ENCODE measurements at regions not wholly inside any gene's neighbourhood (a gene's known extent, or its start where the extent isn't known, plus 50 kb on each side); places are given as distances from the start of the nearest gene placed in this dataset.

GRCh38 chr10:9188022-9188810 is 1133.7 kb downstream of the GATA3 start:
- Histone ChIP-seq H3K27me3 (ENCODE audit: low read depth) (peaks cover 8% of the 10 kb centered on the region), H3K4me1 (no peaks in the 10 kb centered on the region), H3K4me3 (no peak overlapping the region), H3K27ac (no peak overlapping the region), H3K36me3 (no peaks in the 10 kb centered on the region), H3K9me3 (no peaks in the 10 kb centered on the region)
- ATAC-seq (no peak), DNase-seq (no peak)
- TF ChIP-seq, protein P1, sequence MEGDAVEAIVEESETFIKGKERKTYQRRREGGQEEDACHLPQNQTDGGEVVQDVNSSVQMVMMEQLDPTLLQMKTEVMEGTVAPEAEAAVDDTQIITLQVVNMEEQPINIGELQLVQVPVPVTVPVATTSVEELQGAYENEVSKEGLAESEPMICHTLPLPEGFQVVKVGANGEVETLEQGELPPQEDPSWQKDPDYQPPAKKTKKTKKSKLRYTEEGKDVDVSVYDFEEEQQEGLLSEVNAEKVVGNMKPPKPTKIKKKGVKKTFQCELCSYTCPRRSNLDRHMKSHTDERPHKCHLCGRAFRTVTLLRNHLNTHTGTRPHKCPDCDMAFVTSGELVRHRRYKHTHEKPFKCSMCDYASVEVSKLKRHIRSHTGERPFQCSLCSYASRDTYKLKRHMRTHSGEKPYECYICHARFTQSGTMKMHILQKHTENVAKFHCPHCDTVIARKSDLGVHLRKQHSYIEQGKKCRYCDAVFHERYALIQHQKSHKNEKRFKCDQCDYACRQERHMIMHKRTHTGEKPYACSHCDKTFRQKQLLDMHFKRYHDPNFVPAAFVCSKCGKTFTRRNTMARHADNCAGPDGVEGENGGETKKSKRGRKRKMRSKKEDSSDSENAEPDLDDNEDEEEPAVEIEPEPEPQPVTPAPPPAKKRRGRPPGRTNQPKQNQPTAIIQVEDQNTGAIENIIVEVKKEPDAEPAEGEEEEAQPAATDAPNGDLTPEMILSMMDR (IDR thresholded peaks at IDR 0.05): no peak
- intact Hi-C loops (cut with DNase I): no loop called here

GRCh38 chr10:9189448-9189847 is 1135.0 kb downstream of the GATA3 start:
- Histone ChIP-seq H3K4me3 (no peak overlapping the region), H3K36me3 (no peaks in the 10 kb centered on the region), H3K27ac (no peak overlapping the region), H3K4me1 (no peaks in the 10 kb centered on the region), H3K9me3 (no peaks in the 10 kb centered on the region), H3K27me3 (ENCODE audit: low read depth) (peaks cover 8% of the 10 kb centered on the region)
- no peak for DNase-seq
- intact Hi-C loops (cut with DNase I): no loop called here
- TF ChIP-seq, protein P1 (IDR thresholded peaks at IDR 0.05): no peak
- no peak for ATAC-seq

DNA sequence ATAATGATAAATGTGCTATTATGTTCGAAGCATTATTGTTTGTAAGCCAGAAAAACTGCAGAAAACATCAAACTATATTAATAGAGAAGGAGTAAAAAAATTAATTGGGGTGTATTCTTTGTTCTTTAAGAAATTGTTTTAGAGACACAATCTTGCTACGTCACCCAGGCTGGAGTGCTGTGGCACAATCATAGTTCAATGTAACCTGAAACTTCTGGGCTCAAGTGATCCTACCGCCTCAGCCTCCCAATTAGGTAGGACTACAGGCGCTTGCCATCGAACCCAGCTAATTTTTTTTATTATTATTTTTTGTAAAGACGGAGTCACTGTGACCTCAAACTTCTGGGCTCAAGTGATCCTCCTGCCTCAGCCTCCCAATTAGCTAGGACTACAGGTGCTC is 1138.6 kb downstream of the GATA3 start:
- Histone ChIP-seq H3K4me3 (no peak overlapping the region), H3K36me3 (no peaks in the 10 kb centered on the region), H3K9me3 (no peaks in the 10 kb centered on the region), H3K27ac (no peak overlapping the region), H3K27me3 (ENCODE audit: low read depth) (peaks cover 8% of the 10 kb centered on the region), H3K4me1 (no peaks in the 10 kb centered on the region)
- ATAC-seq (no peak), DNase-seq (no peak)
- intact Hi-C loops (cut with DNase I): no loop called here
- TF ChIP-seq, protein P1 (IDR thresholded peaks at IDR 0.05): no peak

GRCh38 chr10:9195385-9195784 is 1140.9 kb downstream of the GATA3 start:
- intact Hi-C loops (cut with DNase I): no loop called here
- Histone ChIP-seq H3K36me3 (no peaks in the 10 kb centered on the region), H3K4me1 (no peaks in the 10 kb centered on the region), H3K4me3 (no peak overlapping the region), H3K9me3 (no peaks in the 10 kb centered on the region), H3K27ac (no peak overlapping the region), H3K27me3 (ENCODE audit: low read depth) (peaks cover 6% of the 10 kb centered on the region)
- no peak for DNase-seq
- TF ChIP-seq, protein P1 (IDR thresholded peaks at IDR 0.05): no peak
- ATAC-seq: no peak

DNA sequence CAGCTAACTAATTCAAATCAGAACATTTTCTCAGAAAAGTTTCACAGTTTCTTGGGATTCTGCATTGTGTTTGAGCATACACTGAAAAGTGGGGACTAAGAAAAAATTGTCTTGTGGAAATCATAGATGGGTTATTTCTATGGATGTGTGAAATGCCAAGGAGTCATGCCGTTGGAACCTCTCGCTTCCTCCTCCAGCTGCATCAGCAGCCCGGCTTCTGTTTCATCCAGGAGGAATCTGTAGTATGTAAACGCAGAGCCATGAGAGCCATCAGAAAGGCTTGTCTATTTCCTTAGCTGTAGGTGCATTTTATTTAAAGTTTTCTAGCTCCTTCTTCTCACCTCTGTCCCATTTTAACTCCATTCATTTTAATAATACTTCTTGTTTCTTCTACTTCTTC is 1144.1 kb downstream of the GATA3 start:
- Histone ChIP-seq H3K27me3 (ENCODE audit: low read depth) (peaks cover 6% of the 10 kb centered on the region), H3K4me1 (no peaks in the 10 kb centered on the region), H3K36me3 (no peaks in the 10 kb centered on the region), H3K9me3 (no peaks in the 10 kb centered on the region), H3K27ac (no peak overlapping the region), H3K4me3 (no peak overlapping the region)
- intact Hi-C loops (cut with DNase I): no loop called here
- TF ChIP-seq, protein P1 (IDR thresholded peaks at IDR 0.05): no peak
- no peak for ATAC-seq
- no peak for DNase-seq
